ENCODE measurements at regions not wholly inside any gene's neighbourhood (a gene's known extent, or its start where the extent isn't known, plus 50 kb on each side); places are given as distances from the start of the nearest gene placed in this dataset.

DNA sequence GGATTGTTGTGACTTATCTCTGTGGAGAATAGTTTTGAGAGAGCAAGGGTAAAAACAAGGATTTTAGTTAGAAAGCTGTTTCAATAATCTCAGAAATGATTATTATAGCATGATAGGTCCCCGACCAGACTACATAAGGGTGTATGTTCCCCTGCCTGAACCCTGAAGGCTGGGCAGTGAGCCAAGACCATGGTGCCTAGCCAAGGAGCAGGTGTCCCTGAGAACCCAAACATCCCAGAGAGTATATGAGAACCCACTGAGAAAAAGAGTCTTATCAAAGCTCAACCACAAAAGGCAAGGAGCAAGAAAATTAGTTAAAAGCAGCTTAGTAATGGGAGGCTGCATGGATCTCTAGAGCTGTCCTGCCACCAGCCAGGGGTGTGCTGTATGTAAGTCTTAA, 94.9 kb upstream of the UNC5C start:
- no peak for TF ChIP-seq POLR2A (IDR thresholded peaks at IDR 0.05)
- TF ChIP-seq, protein P1, sequence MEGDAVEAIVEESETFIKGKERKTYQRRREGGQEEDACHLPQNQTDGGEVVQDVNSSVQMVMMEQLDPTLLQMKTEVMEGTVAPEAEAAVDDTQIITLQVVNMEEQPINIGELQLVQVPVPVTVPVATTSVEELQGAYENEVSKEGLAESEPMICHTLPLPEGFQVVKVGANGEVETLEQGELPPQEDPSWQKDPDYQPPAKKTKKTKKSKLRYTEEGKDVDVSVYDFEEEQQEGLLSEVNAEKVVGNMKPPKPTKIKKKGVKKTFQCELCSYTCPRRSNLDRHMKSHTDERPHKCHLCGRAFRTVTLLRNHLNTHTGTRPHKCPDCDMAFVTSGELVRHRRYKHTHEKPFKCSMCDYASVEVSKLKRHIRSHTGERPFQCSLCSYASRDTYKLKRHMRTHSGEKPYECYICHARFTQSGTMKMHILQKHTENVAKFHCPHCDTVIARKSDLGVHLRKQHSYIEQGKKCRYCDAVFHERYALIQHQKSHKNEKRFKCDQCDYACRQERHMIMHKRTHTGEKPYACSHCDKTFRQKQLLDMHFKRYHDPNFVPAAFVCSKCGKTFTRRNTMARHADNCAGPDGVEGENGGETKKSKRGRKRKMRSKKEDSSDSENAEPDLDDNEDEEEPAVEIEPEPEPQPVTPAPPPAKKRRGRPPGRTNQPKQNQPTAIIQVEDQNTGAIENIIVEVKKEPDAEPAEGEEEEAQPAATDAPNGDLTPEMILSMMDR (IDR thresholded peaks at IDR 0.05) = no peak
